ENCODE measurements at regions not wholly inside any gene's neighbourhood (a gene's known extent, or its start where the extent isn't known, plus 50 kb on each side); places are given as distances from the start of the nearest gene placed in this dataset.

DNA sequence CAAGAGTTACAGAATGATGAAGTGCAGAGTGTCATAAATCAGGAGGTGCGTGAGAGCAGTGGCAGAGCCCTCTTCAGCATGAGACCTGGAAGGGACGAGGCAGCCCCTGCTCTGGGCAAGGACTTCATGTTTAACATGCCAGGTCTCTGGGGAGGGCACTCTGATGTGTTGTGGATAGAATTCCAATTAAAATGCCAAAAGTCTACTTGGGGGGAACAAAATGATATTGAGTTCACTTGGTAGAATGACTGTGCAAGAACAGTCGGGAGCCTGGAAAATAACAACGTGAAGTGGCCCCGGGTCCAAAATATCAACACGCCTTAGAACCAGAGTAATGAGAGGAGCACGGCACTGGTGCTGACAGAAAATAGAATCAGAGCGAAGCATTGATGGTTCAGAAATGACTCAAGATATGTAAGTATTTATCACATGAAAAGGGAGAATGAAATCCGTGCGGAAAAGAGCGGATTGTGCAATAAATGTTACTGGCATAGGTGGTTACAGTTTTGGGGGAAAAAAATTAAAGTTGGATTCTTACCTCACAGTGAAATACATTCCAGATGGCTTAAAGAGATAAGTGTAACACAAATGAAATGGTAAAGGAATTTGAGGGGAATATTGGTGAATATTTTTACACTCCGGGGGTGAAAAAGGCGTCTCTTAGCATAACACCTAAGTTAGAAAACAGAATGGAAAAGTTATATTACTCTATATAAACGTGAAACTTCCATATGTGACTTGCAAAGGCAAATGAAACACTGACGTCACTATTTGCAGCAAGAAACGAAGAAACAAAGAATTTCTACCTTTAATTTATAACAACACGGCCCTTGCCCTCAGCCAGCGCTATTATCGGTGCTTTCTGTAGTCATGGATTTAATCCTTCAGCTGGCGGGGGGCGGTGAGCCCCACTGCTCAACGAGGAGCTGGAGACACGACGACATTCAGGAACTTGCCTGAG is 159.4 kb upstream of the TWIST2 start:
- ATAC-seq, result no peak
- TF ChIP-seq OSR1 (CRISPR knock-in tag; IDR thresholded peaks at IDR 0.05), result no peak
- no peak for TF ChIP-seq GLIS3 (CRISPR knock-in tag; IDR thresholded peaks at IDR 0.05)
- TF ChIP-seq ZNF70 (CRISPR knock-in tag; IDR thresholded peaks at IDR 0.05), result no peak
- TF ChIP-seq ZNF8 (CRISPR knock-in tag; IDR thresholded peaks at IDR 0.05), result no peak
- TF ChIP-seq ZNF565 (CRISPR knock-in tag; conservative IDR thresholded peaks at IDR 0.05; ENCODE audit: low read depth), result no peak
- TF ChIP-seq RARB (CRISPR knock-in tag; IDR thresholded peaks at IDR 0.05), result no peak
- TF ChIP-seq SNAI2 (CRISPR knock-in tag; IDR thresholded peaks at IDR 0.05), result no peak
- TF ChIP-seq, protein P1, sequence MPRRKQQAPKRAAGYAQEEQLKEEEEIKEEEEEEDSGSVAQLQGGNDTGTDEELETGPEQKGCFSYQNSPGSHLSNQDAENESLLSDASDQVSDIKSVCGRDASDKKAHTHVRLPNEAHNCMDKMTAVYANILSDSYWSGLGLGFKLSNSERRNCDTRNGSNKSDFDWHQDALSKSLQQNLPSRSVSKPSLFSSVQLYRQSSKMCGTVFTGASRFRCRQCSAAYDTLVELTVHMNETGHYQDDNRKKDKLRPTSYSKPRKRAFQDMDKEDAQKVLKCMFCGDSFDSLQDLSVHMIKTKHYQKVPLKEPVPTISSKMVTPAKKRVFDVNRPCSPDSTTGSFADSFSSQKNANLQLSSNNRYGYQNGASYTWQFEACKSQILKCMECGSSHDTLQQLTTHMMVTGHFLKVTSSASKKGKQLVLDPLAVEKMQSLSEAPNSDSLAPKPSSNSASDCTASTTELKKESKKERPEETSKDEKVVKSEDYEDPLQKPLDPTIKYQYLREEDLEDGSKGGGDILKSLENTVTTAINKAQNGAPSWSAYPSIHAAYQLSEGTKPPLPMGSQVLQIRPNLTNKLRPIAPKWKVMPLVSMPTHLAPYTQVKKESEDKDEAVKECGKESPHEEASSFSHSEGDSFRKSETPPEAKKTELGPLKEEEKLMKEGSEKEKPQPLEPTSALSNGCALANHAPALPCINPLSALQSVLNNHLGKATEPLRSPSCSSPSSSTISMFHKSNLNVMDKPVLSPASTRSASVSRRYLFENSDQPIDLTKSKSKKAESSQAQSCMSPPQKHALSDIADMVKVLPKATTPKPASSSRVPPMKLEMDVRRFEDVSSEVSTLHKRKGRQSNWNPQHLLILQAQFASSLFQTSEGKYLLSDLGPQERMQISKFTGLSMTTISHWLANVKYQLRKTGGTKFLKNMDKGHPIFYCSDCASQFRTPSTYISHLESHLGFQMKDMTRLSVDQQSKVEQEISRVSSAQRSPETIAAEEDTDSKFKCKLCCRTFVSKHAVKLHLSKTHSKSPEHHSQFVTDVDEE (CRISPR knock-in tag; IDR thresholded peaks at IDR 0.05), result no peak
- TF ChIP-seq, protein P2, sequence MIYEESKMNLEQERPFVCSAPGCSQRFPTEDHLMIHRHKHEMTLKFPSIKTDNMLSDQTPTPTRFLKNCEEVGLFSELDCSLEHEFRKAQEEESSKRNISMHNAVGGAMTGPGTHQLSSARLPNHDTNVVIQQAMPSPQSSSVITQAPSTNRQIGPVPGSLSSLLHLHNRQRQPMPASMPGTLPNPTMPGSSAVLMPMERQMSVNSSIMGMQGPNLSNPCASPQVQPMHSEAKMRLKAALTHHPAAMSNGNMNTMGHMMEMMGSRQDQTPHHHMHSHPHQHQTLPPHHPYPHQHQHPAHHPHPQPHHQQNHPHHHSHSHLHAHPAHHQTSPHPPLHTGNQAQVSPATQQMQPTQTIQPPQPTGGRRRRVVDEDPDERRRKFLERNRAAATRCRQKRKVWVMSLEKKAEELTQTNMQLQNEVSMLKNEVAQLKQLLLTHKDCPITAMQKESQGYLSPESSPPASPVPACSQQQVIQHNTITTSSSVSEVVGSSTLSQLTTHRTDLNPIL (CRISPR knock-in tag; IDR thresholded peaks at IDR 0.05; ENCODE audit: low read depth), result no peak
- TF ChIP-seq ISL1 (CRISPR knock-in tag; IDR thresholded peaks at IDR 0.05), result no peak
- TF ChIP-seq, protein P3, sequence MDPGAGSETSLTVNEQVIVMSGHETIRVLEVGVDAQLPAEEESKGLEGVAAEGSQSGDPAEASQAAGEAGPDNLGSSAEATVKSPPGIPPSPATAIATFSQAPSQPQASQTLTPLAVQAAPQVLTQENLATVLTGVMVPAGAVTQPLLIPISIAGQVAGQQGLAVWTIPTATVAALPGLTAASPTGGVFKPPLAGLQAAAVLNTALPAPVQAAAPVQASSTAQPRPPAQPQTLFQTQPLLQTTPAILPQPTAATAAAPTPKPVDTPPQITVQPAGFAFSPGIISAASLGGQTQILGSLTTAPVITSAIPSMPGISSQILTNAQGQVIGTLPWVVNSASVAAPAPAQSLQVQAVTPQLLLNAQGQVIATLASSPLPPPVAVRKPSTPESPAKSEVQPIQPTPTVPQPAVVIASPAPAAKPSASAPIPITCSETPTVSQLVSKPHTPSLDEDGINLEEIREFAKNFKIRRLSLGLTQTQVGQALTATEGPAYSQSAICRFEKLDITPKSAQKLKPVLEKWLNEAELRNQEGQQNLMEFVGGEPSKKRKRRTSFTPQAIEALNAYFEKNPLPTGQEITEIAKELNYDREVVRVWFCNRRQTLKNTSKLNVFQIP (CRISPR knock-in tag; IDR thresholded peaks at IDR 0.05; ENCODE audit: borderline replicate concordance, low read depth), result no peak
- no peak for TF ChIP-seq TOX (CRISPR knock-in tag; IDR thresholded peaks at IDR 0.05; ENCODE audit: borderline replicate concordance)
- TF ChIP-seq, protein P4, sequence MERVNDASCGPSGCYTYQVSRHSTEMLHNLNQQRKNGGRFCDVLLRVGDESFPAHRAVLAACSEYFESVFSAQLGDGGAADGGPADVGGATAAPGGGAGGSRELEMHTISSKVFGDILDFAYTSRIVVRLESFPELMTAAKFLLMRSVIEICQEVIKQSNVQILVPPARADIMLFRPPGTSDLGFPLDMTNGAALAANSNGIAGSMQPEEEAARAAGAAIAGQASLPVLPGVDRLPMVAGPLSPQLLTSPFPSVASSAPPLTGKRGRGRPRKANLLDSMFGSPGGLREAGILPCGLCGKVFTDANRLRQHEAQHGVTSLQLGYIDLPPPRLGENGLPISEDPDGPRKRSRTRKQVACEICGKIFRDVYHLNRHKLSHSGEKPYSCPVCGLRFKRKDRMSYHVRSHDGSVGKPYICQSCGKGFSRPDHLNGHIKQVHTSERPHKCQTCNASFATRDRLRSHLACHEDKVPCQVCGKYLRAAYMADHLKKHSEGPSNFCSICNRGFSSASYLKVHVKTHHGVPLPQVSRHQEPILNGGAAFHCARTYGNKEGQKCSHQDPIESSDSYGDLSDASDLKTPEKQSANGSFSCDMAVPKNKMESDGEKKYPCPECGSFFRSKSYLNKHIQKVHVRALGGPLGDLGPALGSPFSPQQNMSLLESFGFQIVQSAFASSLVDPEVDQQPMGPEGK (CRISPR knock-in tag; IDR thresholded peaks at IDR 0.05; ENCODE audit: borderline replicate concordance), result no peak
- TF ChIP-seq, protein P5, sequence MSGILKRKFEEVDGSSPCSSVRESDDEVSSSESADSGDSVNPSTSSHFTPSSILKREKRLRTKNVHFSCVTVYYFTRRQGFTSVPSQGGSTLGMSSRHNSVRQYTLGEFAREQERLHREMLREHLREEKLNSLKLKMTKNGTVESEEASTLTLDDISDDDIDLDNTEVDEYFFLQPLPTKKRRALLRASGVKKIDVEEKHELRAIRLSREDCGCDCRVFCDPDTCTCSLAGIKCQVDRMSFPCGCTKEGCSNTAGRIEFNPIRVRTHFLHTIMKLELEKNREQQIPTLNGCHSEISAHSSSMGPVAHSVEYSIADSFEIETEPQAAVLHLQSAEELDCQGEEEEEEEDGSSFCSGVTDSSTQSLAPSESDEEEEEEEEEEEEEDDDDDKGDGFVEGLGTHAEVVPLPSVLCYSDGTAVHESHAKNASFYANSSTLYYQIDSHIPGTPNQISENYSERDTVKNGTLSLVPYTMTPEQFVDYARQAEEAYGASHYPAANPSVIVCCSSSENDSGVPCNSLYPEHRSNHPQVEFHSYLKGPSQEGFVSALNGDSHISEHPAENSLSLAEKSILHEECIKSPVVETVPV (CRISPR knock-in tag; IDR thresholded peaks at IDR 0.05), result no peak
- no peak for TF ChIP-seq ZFP3 (CRISPR knock-in tag; IDR thresholded peaks at IDR 0.05)

DNA sequence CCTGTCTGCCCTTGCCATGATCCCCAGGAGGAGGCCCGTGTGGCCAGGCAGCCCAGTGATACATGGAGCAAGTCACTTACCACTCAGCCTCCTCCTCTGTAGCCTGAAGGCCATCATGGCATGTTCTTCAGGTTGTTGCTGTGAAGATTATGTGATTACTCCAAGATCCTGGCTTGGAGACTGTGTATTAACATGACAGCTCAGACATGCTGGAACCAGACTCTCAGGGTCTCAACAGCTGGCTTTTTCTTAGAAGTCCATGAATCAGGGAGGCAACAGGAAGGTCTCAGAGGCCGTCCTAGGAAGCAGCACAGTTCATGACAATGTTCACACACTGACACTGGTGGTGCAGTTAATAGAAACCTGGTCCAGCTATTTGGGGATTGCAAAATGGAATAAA is 158.6 kb upstream of the TWIST2 start:
- no peak for ATAC-seq
- TF ChIP-seq BACH2 (CRISPR knock-in tag; IDR thresholded peaks at IDR 0.05; ENCODE audit: borderline replicate concordance), result no peak
- no peak for TF ChIP-seq GLIS3 (CRISPR knock-in tag; IDR thresholded peaks at IDR 0.05)
- no peak for TF ChIP-seq ZNF70 (CRISPR knock-in tag; IDR thresholded peaks at IDR 0.05)
- no peak for TF ChIP-seq PPARA (CRISPR knock-in tag; IDR thresholded peaks at IDR 0.05; ENCODE audit: borderline replicate concordance)
- no peak for TF ChIP-seq TCF4 (CRISPR knock-in tag; IDR thresholded peaks at IDR 0.05; ENCODE audit: borderline replicate concordance)
- TF ChIP-seq, protein P4 (CRISPR knock-in tag; IDR thresholded peaks at IDR 0.05; ENCODE audit: borderline replicate concordance), result no peak
- no peak for TF ChIP-seq ZC3H10 (CRISPR knock-in tag; IDR thresholded peaks at IDR 0.05)
- TF ChIP-seq ESRRG (CRISPR knock-in tag; IDR thresholded peaks at IDR 0.05), result no peak
- no peak for TF ChIP-seq ISL1 (CRISPR knock-in tag; IDR thresholded peaks at IDR 0.05)
- no peak for TF ChIP-seq ARNTL (CRISPR knock-in tag; IDR thresholded peaks at IDR 0.05; ENCODE audit: borderline replicate concordance, low read depth)
- no peak for TF ChIP-seq ZFP3 (CRISPR knock-in tag; IDR thresholded peaks at IDR 0.05)
- TF ChIP-seq SNAI2 (CRISPR knock-in tag; IDR thresholded peaks at IDR 0.05), result no peak
- TF ChIP-seq, protein P1 (CRISPR knock-in tag; IDR thresholded peaks at IDR 0.05), result no peak
- TF ChIP-seq, protein P3 (CRISPR knock-in tag; IDR thresholded peaks at IDR 0.05; ENCODE audit: borderline replicate concordance, low read depth), result no peak
